GM20000 (cell line): ENCODE measurements at regions not wholly inside any gene's neighbourhood (a gene's known extent, or its start where the extent isn't known, plus 50 kb on each side); places are given as distances from the start of the nearest gene placed in this dataset.

Source experiments
- DNase-seq: peaks from one replicate; pipeline ENCODE4 v3.0.0; 2012; ENCODE audit warnings: low spot score
- CTCF ChIP-seq: IDR thresholded peaks from 2 replicates; pipeline ENCODE4 v1.5.1; 2012; ENCODE audit warnings: mild to moderate bottlenecking, control low read depth; ENCODE audit errors: extremely low read depth, missing control alignments

DNA sequence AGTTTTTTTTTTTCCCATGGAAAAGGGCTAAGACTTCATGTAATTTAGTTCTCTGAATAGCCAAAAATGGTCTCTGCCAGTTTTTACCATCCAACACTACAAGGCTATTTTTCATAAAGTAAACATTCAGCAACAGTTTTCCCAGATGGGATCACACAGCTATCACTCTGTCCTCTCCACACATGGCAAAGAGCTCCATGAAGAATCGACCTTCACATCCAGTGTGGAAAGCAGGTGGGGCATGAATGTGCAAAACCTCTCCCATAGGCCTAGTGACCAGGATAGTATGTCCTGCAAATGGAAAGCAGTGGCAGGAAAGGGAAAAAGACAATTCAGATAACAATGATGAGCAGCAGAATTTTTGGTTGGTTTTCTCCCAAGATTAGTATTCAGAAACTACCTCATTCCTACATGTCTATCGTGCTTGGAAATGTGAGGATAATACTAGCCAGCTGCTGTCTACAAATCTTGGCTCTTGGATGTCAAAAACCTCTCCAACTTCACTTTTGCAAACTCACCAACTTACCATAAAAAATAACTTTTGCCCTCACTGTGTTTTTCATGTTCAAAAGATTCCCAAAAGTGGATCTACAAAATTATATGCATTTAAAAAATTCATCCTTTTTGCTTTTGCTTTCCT is 159.7 kb upstream of the MCHR2 start:
- no peak for TF ChIP-seq CTCF
- no peak for DNase-seq

DNA sequence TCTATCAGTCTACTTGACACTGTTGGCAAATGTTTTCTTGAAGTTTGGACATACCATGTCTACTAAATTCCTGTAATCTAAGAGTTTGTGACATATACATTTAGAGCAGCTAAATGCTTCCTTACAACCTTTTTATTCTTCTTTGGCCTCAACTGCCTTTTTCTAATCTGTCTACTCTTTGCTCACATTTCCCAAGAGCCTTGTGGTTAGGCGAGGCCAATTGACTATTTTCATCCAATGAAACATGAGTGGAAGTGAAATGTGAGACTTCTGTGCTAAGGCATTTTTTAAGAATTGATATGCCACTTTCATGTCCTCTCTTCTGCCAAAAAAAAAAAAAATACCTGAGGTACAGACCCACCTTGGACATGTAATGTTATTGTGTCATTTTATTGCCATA is 158.2 kb upstream of the MCHR2 start:
- DNase-seq, result no peak
- no peak for TF ChIP-seq CTCF

DNA sequence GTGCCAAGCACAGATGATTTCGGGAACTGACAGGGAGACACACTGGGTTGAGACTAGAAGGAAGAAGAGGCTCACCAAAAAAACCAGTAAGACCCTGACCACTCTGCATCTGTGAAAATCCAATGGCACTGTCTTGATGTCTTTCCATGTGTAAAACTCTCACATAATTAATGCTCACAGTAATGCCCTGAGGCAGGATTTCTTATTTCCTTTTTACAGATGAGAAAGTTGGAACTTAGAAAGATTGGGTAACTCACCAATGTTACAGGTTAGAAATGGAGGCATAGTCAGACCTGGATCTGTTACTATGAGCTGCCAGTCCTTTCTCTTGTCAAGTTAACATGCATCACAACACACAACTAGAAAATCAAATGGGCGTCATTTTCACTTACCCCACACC is 151.0 kb upstream of the MCHR2 start:
- TF ChIP-seq CTCF, result no peak
- DNase-seq, result no peak

DNA sequence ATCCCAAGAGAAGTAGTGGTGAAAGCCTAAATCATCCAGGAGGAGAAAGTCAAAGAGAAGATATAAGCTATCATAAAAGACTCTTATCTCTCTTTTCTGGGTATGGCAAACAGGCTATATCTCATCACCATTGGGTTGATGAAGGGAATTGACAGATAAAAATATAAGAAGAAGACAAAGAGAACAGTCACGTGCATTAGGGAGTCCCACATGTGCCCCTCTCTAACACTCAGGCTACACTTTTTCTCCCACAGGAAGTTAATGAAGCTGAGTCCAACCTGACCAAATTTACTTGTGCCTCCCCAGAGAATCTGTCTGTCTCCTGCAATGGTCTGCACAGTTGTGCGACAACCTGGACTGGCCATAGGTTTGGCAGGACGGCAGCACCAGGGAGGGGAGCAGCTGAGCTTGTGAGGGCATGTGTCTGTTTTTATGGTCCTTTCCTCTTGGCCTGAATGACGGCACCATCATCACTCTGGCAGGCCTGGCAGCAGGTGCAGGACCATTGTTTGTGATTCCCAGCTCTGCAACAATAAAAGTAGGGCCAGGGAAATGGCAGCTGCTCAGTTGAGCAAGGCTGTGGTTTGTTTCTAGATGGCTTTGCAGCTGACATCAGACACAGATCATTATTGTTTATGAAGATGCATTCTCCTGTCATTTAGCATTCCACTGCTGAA is 144.5 kb upstream of the MCHR2 start:
- no peak for DNase-seq
- no peak for TF ChIP-seq CTCF

GRCh38 chr6:100137759-100138158 is 143.7 kb upstream of the MCHR2 start:
- no peak for DNase-seq

GRCh38 chr6:100136590-100136989 is 142.6 kb upstream of the MCHR2 start:
- DNase-seq, result no peak
- no peak for TF ChIP-seq CTCF

More at GRCh38 chr6:100137759-100138158, 143.7 kb upstream of the MCHR2 start:
- TF ChIP-seq CTCF, result no peak

- no peak for TF ChIP-seq CTCF
- DNase-seq, result no peak
Observed at GRCh38 chr6:100135977-100136376, 142.0 kb upstream of the MCHR2 start.
